GM12878 (cell line): ENCODE measurements at regions not wholly inside any gene's neighbourhood (a gene's known extent, or its start where the extent isn't known, plus 50 kb on each side); places are given as distances from the start of the nearest gene placed in this dataset.

Experiments
- EGR1 ChIP-seq, 2 experiments: IDR thresholded peaks; 1 replicate in 1 of 2; 2 replicates in 1 of 2; pipeline ENCODE4 v1.6.1; 2011 to 2012; ENCODE audit warnings: low read depth in 2 of 2, low read length in 2 of 2, borderline replicate concordance in 1 of 2, mild to moderate bottlenecking in 1 of 2, moderate library complexity in 1 of 2
- EZH2 ChIP-seq: IDR thresholded peaks from 2 replicates; pipeline ENCODE4 v1.6.1; 2012; ENCODE audit warnings: low read depth, mild to moderate bottlenecking, control low read depth, inconsistent platforms, low read length, borderline replicate concordance; ENCODE audit not compliant: control insufficient read depth
- NBN ChIP-seq: fragments of 450-650 bp; IDR thresholded peaks from 2 replicates; pipeline ENCODE4 v1.6.1; 2016
- SREBF2 ChIP-seq: IDR thresholded peaks from 2 replicates; pipeline ENCODE4 v1.6.1; 2012; ENCODE audit warnings: mild to moderate bottlenecking, low read length
- TF ChIP-seq, protein P1 (sequence below), 3 experiments: IDR thresholded peaks in 2 of 3; conservative IDR thresholded peaks in 1 of 3; 2 replicates each; pipeline ENCODE4 v1.5.1; 2011; ENCODE audit warnings: low read depth in 3 of 3, low read length in 3 of 3, mild to moderate bottlenecking in 3 of 3, control low read depth in 2 of 3, moderate library complexity in 2 of 3, inconsistent platforms in 1 of 3, mixed read lengths in 1 of 3; ENCODE audit not compliant: control insufficient read depth in 2 of 3, insufficient read depth in 1 of 3; ENCODE audit errors: extremely low read depth in 1 of 3
- TF ChIP-seq, protein P2 (sequence below): IDR thresholded peaks from 2 replicates; pipeline ENCODE4 v1.6.1; 2012; ENCODE audit warnings: mild to moderate bottlenecking, low read depth, low read length

- no peak for TF ChIP-seq EGR1 (IDR thresholded peaks at IDR 0.05; ENCODE audit: borderline replicate concordance in 1 of 2, low read depth in 2 of 2, low read length in 2 of 2)
- TF ChIP-seq, protein P1, sequence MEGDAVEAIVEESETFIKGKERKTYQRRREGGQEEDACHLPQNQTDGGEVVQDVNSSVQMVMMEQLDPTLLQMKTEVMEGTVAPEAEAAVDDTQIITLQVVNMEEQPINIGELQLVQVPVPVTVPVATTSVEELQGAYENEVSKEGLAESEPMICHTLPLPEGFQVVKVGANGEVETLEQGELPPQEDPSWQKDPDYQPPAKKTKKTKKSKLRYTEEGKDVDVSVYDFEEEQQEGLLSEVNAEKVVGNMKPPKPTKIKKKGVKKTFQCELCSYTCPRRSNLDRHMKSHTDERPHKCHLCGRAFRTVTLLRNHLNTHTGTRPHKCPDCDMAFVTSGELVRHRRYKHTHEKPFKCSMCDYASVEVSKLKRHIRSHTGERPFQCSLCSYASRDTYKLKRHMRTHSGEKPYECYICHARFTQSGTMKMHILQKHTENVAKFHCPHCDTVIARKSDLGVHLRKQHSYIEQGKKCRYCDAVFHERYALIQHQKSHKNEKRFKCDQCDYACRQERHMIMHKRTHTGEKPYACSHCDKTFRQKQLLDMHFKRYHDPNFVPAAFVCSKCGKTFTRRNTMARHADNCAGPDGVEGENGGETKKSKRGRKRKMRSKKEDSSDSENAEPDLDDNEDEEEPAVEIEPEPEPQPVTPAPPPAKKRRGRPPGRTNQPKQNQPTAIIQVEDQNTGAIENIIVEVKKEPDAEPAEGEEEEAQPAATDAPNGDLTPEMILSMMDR (IDR thresholded peaks at IDR 0.05 in 2 of 3, conservative IDR thresholded peaks at IDR 0.05 in 1 of 3; ENCODE audit: control insufficient read depth in 2 of 3, extremely low read depth in 1 of 3, insufficient read depth in 1 of 3, low read depth in 3 of 3, low read length in 3 of 3) = no peak
- TF ChIP-seq SREBF2 = no peak
- TF ChIP-seq NBN = no peak
- no peak for TF ChIP-seq EZH2
- TF ChIP-seq, protein P2, sequence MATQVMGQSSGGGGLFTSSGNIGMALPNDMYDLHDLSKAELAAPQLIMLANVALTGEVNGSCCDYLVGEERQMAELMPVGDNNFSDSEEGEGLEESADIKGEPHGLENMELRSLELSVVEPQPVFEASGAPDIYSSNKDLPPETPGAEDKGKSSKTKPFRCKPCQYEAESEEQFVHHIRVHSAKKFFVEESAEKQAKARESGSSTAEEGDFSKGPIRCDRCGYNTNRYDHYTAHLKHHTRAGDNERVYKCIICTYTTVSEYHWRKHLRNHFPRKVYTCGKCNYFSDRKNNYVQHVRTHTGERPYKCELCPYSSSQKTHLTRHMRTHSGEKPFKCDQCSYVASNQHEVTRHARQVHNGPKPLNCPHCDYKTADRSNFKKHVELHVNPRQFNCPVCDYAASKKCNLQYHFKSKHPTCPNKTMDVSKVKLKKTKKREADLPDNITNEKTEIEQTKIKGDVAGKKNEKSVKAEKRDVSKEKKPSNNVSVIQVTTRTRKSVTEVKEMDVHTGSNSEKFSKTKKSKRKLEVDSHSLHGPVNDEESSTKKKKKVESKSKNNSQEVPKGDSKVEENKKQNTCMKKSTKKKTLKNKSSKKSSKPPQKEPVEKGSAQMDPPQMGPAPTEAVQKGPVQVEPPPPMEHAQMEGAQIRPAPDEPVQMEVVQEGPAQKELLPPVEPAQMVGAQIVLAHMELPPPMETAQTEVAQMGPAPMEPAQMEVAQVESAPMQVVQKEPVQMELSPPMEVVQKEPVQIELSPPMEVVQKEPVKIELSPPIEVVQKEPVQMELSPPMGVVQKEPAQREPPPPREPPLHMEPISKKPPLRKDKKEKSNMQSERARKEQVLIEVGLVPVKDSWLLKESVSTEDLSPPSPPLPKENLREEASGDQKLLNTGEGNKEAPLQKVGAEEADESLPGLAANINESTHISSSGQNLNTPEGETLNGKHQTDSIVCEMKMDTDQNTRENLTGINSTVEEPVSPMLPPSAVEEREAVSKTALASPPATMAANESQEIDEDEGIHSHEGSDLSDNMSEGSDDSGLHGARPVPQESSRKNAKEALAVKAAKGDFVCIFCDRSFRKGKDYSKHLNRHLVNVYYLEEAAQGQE = no peak
Measured at GRCh38 chr2:107334306-107334705, 448.3 kb upstream of the ST6GAL2 start.
